HepG2 (cell line): ENCODE measurements at regions not wholly inside any gene's neighbourhood (a gene's known extent, or its start where the extent isn't known, plus 50 kb on each side); places are given as distances from the start of the nearest gene placed in this dataset.

ENCODE experiments used
- ATAC-seq: fragments of 200-7000 bp; cut with Tn5 transposase; 3 replicates; pipeline ENCODE4 v1.9.1; 2020; ENCODE audit warnings: mild to moderate bottlenecking, moderate library complexity
- BruUV-seq: library from RNA; stranded (reverse); fragments of 400-500 nt; replicated peaks from 2 replicates; lab custom pipeline; 2021; lab: Mats Ljungman, UMichigan
- CTCF ChIA-PET: fragments of 300-600 bp; formaldehyde crosslinking; extraction: SDS; loops from one replicate; lab custom pipeline; 2021; ENCODE audit warnings: low total read pairs, inconsistent platforms, low intra/inter-chr PET ratio; lab: Yijun Ruan, JAX
- POLR2A ChIA-PET: fragments of 350-600 bp; sonication (Branson Sonifier 250); formaldehyde crosslinking; loops from one replicate; lab custom pipeline; 2020; ENCODE audit warnings: antibody characterized with exemption, inconsistent platforms; lab: Yijun Ruan, JAX
- DNase-seq: peaks from one replicate; pipeline ENCODE4 v3.0.0-alpha.2; 2015; ENCODE audit warnings: low spot score
- FAIRE-seq: peaks from 3 replicates; lab custom pipeline; 2011; peaks lifted over from hg19 to GRCh38; lab: Jason Lieb, UNC
- H2AFZ ChIP-seq: one replicate; pipeline ENCODE4 v1.6.1; 2011; ENCODE audit warnings: low read length, inconsistent platforms
- H3K27ac ChIP-seq: fragments of 300-600 bp; 3 replicates; pipeline ENCODE4 v1.8.0; 2011; ENCODE audit warnings: mixed run types, mild to moderate bottlenecking, mixed read lengths, low read length, inconsistent platforms; ENCODE audit not compliant: insufficient read depth; ENCODE audit errors: extremely low read length
- H3K27me3 ChIP-seq, 2 experiments: fragments of 200-600 bp in 1 of 2; 2 replicates in 1 of 2; 3 replicates in 1 of 2; pipeline versions ENCODE4 v1.6.0 to v1.8.0; 2011; ENCODE audit warnings: low read length in 2 of 2, mild to moderate bottlenecking in 2 of 2, moderate library complexity in 2 of 2, inconsistent platforms in 1 of 2; ENCODE audit not compliant: insufficient read depth in 2 of 2, control insufficient read depth in 1 of 2
- H3K36me3 ChIP-seq, 2 experiments: fragments of 200-600 bp in 1 of 2; replicated peaks in 1 of 2; 2 replicates in 1 of 2; 3 replicates in 1 of 2; pipeline versions ENCODE4 v1.5.1 to v1.8.0; 2011; ENCODE audit warnings: low read length in 2 of 2, inconsistent platforms in 1 of 2; ENCODE audit not compliant: insufficient read depth in 2 of 2, control insufficient read depth in 1 of 2
- H3K4me1 ChIP-seq: 2 replicates; pipeline ENCODE4 v1.5.1; 2012; ENCODE audit warnings: low read length, inconsistent platforms; ENCODE audit not compliant: insufficient read depth
- H3K4me2 ChIP-seq: 2 replicates; pipeline ENCODE4 v1.6.0; 2011; ENCODE audit warnings: low read depth, low read length, inconsistent platforms
- H3K4me3 ChIP-seq, 3 experiments: fragments of 200-600 bp in 1 of 3; sonication (generic), shearing (Covaris generic) in 1 of 3; replicated peaks in 1 of 3; 2 replicates each; pipeline ENCODE4 v1.5.1; 2011 to 2016; ENCODE audit warnings: low read length in 3 of 3, inconsistent platforms in 2 of 3, low read depth in 2 of 3, mild to moderate bottlenecking in 2 of 3, control low read depth in 1 of 3, mixed read lengths in 1 of 3; ENCODE audit not compliant: insufficient read depth in 1 of 3
- H3K79me2 ChIP-seq: one replicate; pipeline ENCODE4 v1.6.1; 2011; ENCODE audit warnings: low read length, inconsistent platforms; ENCODE audit not compliant: insufficient read depth
- H3K9ac ChIP-seq: 2 replicates; pipeline ENCODE4 v1.6.0; 2011; ENCODE audit warnings: mild to moderate bottlenecking, low read depth, low read length, inconsistent platforms; ENCODE audit not compliant: insufficient read depth
- H3K9me3 ChIP-seq: 2 replicates; pipeline ENCODE4 v1.5.1; 2012; ENCODE audit warnings: mild to moderate bottlenecking, low read length
- H4K20me1 ChIP-seq: 2 replicates; pipeline ENCODE4 v1.6.0; 2011; ENCODE audit warnings: inconsistent platforms, mild to moderate bottlenecking, low read length, moderate library complexity; ENCODE audit not compliant: insufficient read depth
- AKAP8 ChIP-seq: sonication (generic); formaldehyde crosslinking; IDR thresholded peaks from 2 replicates; pipeline ENCODE4 v1.5.1; 2020; ENCODE audit warnings: mild to moderate bottlenecking, missing genetic modification reagents
- CEBPB ChIP-seq: IDR thresholded peaks from 2 replicates; pipeline ENCODE4 v1.6.1; 2011; ENCODE audit warnings: low read depth, low read length, improper control_type of control experiment, borderline replicate concordance
- CSRNP1 ChIP-seq: sonication (generic); formaldehyde crosslinking; IDR thresholded peaks from 2 replicates; pipeline ENCODE4 v1.8.1; 2023; ENCODE audit warnings: mild to moderate bottlenecking, missing genetic modification reagents
- FOSL2 ChIP-seq: sonication (generic); formaldehyde crosslinking; IDR thresholded peaks from 2 replicates; pipeline ENCODE4 v1.4.0; 2020; ENCODE audit warnings: missing genetic modification reagents
- HES4 ChIP-seq: sonication (generic); formaldehyde crosslinking; IDR thresholded peaks from 2 replicates; pipeline ENCODE4 v1.9.0; 2021; ENCODE audit warnings: mild to moderate bottlenecking, missing genetic modification reagents, borderline replicate concordance
- HNRNPK ChIP-seq: fragments of 200-400 bp; formaldehyde crosslinking; IDR thresholded peaks from 2 replicates; pipeline ENCODE4 v1.6.1; 2018; ENCODE audit warnings: low read length, low read depth, moderate library complexity, mild to moderate bottlenecking; ENCODE audit not compliant: poor library complexity, severe bottlenecking
- KDM6A ChIP-seq: IDR thresholded peaks from 2 replicates; pipeline ENCODE4 v1.6.1; 2016; ENCODE audit warnings: low read depth
- KLF16 ChIP-seq, 2 experiments: sonication (generic) in 1 of 2; formaldehyde crosslinking in 1 of 2; IDR thresholded peaks; 2 replicates each; pipeline versions ENCODE4 v1.6.1 to v1.8.0; 2016 to 2023; ENCODE audit warnings: missing genetic modification reagents in 2 of 2, missing compliant biosample characterization in 1 of 2
- MAF1 ChIP-seq: sonication (generic); formaldehyde crosslinking; IDR thresholded peaks from 2 replicates; pipeline ENCODE4 v1.5.0; 2020; ENCODE audit warnings: missing genetic modification reagents, borderline replicate concordance
- NFKBIZ ChIP-seq: IDR thresholded peaks from 2 replicates; pipeline ENCODE4 v1.6.1; 2018; ENCODE audit warnings: missing genetic modification reagents, missing compliant biosample characterization
- RARA ChIP-seq: IDR thresholded peaks from 2 replicates; pipeline ENCODE4 v1.6.1; 2016; ENCODE audit warnings: missing genetic modification reagents, missing compliant biosample characterization
- REL ChIP-seq: sonication (generic); formaldehyde crosslinking; conservative IDR thresholded peaks from 2 replicates; pipeline ENCODE4 v1.8.0; 2022; ENCODE audit warnings: mild to moderate bottlenecking, missing genetic modification reagents, moderate library complexity
- TAF1 ChIP-seq: sonication (generic); formaldehyde crosslinking; IDR thresholded peaks from 2 replicates; pipeline ENCODE4 v1.4.0; 2020; ENCODE audit warnings: missing genetic modification reagents
- TFDP1 ChIP-seq: IDR thresholded peaks from 2 replicates; pipeline ENCODE4 v1.6.1; 2016; ENCODE audit warnings: missing compliant biosample characterization, missing genetic modification reagents, borderline replicate concordance
- THAP11 ChIP-seq: IDR thresholded peaks from 2 replicates; pipeline ENCODE4 v1.6.1; 2016; ENCODE audit warnings: missing biosample characterization, missing genetic modification reagents
- ZNF30 ChIP-seq: sonication (generic); formaldehyde crosslinking; IDR thresholded peaks from 2 replicates; pipeline ENCODE4 v1.5.0; 2020; ENCODE audit warnings: mild to moderate bottlenecking, missing genetic modification reagents
- ZNF333 ChIP-seq: sonication (generic); formaldehyde crosslinking; IDR thresholded peaks from 2 replicates; pipeline ENCODE4 v1.4.0; 2020; ENCODE audit warnings: mild to moderate bottlenecking, missing genetic modification reagents, borderline replicate concordance
- WGBS: methylation state at CpG from one replicate; pipeline ENCODE4 v1.1.6; 2017; ENCODE audit warnings: low lambda C conversion rate; 5-methylcytosine and 5-hydroxymethylcytosine counted together
- in situ Hi-C: cut with HindIII; loops from 2 replicates; pipeline ENCODE4 v1.10.0; 2017; ENCODE audit warnings: low pct_unique_long_range_greater_than_20kb; ENCODE audit not compliant: extremely low pct_ligation_motif_present
- intact Hi-C: fragments of 100-400 bp; cut with micrococcal nuclease; formaldehyde crosslinking; loops from one replicate; pipeline ENCODE4 v1.10.0; 2022; ENCODE audit not compliant: unreplicated experiment
- TF ChIP-seq, protein P1 (sequence below): sonication (generic); formaldehyde crosslinking; IDR thresholded peaks from 2 replicates; pipeline ENCODE4 v1.5.0; 2020; ENCODE audit warnings: mild to moderate bottlenecking, missing genetic modification reagents
- TF ChIP-seq, protein P2 (sequence below): sonication (generic); formaldehyde crosslinking; IDR thresholded peaks from 2 replicates; pipeline ENCODE4 v1.5.1; 2020; ENCODE audit warnings: missing genetic modification reagents, mild to moderate bottlenecking, borderline replicate concordance

GRCh38 chr5:103353581-103353980 lies 95.0 kb downstream of the MACIR start (continued):
- TF ChIP-seq HNRNPK = no peak
- no peak for TF ChIP-seq THAP11
- no peak for TF ChIP-seq ZNF30 (CRISPR knock-in tag)

DNA sequence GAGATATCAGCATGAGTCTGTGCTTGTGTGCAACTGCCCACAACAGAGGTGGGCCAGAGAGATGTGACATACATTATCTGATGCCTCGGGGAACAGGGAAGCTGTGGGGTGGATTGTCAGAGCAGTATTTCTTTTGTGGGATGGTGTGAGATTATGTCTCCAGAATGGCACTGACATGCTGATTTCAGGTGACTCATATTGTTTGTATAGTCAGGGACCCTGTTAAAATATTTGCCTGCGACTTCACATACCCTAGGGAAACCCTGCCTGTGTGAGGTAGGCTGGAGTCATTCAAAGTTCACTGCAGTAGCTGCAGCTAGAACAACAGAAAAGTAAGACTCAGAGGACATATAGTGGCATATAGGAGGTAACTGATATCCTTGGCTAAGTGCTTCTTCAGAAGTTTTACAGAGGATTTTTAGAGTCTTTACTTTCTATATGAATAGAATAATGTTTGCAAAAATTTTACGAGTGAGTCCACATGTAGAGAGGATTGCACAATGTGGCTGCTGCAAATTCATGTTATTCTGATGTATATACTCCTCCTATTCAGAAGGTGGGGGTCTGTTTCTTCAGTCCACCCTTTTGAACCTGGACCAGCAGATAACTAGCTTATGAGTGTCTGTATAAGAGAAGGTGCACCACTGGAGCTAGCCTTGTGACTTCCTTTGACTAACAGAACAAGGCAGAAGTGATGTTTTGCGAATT lies 89.3 kb downstream of the MACIR start:
- Histone ChIP-seq H3K79me2 (no peaks in the 10 kb centered on the region), H2AFZ (no peak overlapping the region), H3K9ac (no peak overlapping the region), H3K27ac (no peak overlapping the region), H4K20me1 (no peaks in the 10 kb centered on the region), H3K4me3 (no peak overlapping the region), H3K4me1 (peaks cover 15% of the 10 kb centered on the region), H3K4me2 (no peak overlapping the region), H3K27me3 (no peaks in the 10 kb centered on the region), H3K9me3 (no peaks in the 10 kb centered on the region), H3K36me3 (no peaks in the 10 kb centered on the region)
- peak; percentile 92 for ATAC-seq
- WGBS = 0% methylated on average over 4 of the region's 4 CpGs
- FAIRE-seq = no peak
- ChIA-PET POLR2A (no interaction called here), CTCF (no interaction called here)
- no TSS peak for BruUV-seq
- peak; percentile 54 for DNase-seq
- in situ Hi-C loops (no loop called here), intact Hi-C loops (no loop called here)
- TF ChIP-seq REL (CRISPR knock-in tag) = no peak
- 0 out of 2 replicates have a peak, but pooled peaks have one; percentile 11 for TF ChIP-seq CEBPB
- TF ChIP-seq CSRNP1 (CRISPR knock-in tag) = no peak
- no peak for TF ChIP-seq ZNF30 (CRISPR knock-in tag)
- TF ChIP-seq, protein P1, sequence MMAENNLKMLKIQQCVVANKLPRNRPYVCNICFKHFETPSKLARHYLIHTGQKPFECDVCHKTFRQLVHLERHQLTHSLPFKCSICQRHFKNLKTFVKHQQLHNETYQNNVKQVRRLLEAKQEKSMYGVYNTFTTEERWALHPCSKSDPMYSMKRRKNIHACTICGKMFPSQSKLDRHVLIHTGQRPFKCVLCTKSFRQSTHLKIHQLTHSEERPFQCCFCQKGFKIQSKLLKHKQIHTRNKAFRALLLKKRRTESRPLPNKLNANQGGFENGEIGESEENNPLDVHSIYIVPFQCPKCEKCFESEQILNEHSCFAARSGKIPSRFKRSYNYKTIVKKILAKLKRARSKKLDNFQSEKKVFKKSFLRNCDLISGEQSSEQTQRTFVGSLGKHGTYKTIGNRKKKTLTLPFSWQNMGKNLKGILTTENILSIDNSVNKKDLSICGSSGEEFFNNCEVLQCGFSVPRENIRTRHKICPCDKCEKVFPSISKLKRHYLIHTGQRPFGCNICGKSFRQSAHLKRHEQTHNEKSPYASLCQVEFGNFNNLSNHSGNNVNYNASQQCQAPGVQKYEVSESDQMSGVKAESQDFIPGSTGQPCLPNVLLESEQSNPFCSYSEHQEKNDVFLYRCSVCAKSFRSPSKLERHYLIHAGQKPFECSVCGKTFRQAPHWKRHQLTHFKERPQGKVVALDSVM (CRISPR knock-in tag) = no peak
- no peak for TF ChIP-seq HES4 (CRISPR knock-in tag)
- TF ChIP-seq TFDP1 = no peak
- no peak for TF ChIP-seq ZNF333 (CRISPR knock-in tag)
- TF ChIP-seq AKAP8 (CRISPR knock-in tag) = no peak
- TF ChIP-seq RARA (CRISPR knock-in tag) = peak; percentile 56
- TF ChIP-seq, protein P2, sequence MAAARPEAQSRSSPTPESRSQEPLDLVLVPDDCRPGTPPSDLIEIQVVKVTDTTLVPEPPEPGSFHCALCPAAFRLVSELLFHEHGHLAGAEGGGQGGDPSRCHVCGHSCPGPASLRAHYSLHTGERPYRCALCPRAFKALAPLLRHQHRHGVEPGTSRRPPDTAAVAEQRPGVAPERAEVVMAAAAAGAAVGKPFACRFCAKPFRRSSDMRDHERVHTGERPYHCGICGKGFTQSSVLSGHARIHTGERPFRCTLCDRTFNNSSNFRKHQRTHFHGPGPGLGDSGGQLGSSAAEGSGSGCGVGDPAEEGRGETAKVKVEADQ (CRISPR knock-in tag) = no peak
- peak; percentile 49; the same call in 1 of the 2 replicates for TF ChIP-seq FOSL2 (CRISPR knock-in tag)
- no peak for TF ChIP-seq KDM6A (CRISPR knock-in tag)
- TF ChIP-seq MAF1 (CRISPR knock-in tag) = no peak
- TF ChIP-seq KLF16 (CRISPR knock-in tag; IDR thresholded peaks at IDR 0.05) = no peak
- no peak for TF ChIP-seq NFKBIZ (CRISPR knock-in tag)
- no peak for TF ChIP-seq TAF1 (CRISPR knock-in tag)
